ENCODE measurements at regions not wholly inside any gene's neighbourhood (a gene's known extent, or its start where the extent isn't known, plus 50 kb on each side); places are given as distances from the start of the nearest gene placed in this dataset.

- TF ChIP-seq EZH2 (IDR thresholded peaks at IDR 0.05; ENCODE audit: borderline replicate concordance, low read depth, low read length, severe bottlenecking) = no peak
- TF ChIP-seq, protein P1, sequence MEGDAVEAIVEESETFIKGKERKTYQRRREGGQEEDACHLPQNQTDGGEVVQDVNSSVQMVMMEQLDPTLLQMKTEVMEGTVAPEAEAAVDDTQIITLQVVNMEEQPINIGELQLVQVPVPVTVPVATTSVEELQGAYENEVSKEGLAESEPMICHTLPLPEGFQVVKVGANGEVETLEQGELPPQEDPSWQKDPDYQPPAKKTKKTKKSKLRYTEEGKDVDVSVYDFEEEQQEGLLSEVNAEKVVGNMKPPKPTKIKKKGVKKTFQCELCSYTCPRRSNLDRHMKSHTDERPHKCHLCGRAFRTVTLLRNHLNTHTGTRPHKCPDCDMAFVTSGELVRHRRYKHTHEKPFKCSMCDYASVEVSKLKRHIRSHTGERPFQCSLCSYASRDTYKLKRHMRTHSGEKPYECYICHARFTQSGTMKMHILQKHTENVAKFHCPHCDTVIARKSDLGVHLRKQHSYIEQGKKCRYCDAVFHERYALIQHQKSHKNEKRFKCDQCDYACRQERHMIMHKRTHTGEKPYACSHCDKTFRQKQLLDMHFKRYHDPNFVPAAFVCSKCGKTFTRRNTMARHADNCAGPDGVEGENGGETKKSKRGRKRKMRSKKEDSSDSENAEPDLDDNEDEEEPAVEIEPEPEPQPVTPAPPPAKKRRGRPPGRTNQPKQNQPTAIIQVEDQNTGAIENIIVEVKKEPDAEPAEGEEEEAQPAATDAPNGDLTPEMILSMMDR (IDR thresholded peaks at IDR 0.05; ENCODE audit: borderline replicate concordance, extremely low read depth, low read length, poor library complexity, severe bottlenecking) = no peak
- Histone ChIP-seq H3K27me3 (ENCODE audit: insufficient read depth, low read length, poor library complexity) (no peaks in the 10 kb centered on the region), H3K27ac (ENCODE audit: low read length) (no peak overlapping the region), H3K4me2 (ENCODE audit: insufficient read depth, low read length) (no peak overlapping the region), H2AFZ (ENCODE audit: low read depth, low read length) (no peak overlapping the region), H3K4me3 (ENCODE audit: low read depth in 1 of 2, low read length in 2 of 2) (no peak overlapping the region), H3K9me3 (ENCODE audit: insufficient read depth, low read length, severe bottlenecking) (no peaks in the 10 kb centered on the region), H4K20me1 (ENCODE audit: insufficient read depth, low read length) (no peaks in the 10 kb centered on the region), H3K4me1 (ENCODE audit: insufficient read depth, low read length) (no peaks in the 10 kb centered on the region), H3K79me2 (ENCODE audit: insufficient read depth, low read length) (no peaks in the 10 kb centered on the region), H3K9ac (ENCODE audit: low read depth, low read length) (no peak overlapping the region), H3K36me3 (ENCODE audit: insufficient read depth, low read length) (no peaks in the 10 kb centered on the region)
- no peak for ATAC-seq (ENCODE audit: insufficient read depth, low read depth)
- no peak for DNase-seq
Measured at GRCh38 chr5:3194271-3194670, 401.4 kb upstream of the IRX1 start.

- no peak for ATAC-seq (ENCODE audit: insufficient read depth, low read depth)
- no peaks in the 10 kb centered on the region for H3K36me3 ChIP-seq (ENCODE audit: insufficient read depth, low read length)
- no peaks in the 10 kb centered on the region for H4K20me1 ChIP-seq (ENCODE audit: insufficient read depth, low read length)
- TF ChIP-seq, protein P1 (IDR thresholded peaks at IDR 0.05; ENCODE audit: borderline replicate concordance, extremely low read depth, low read length, poor library complexity, severe bottlenecking) = no peak
- TF ChIP-seq EZH2 (IDR thresholded peaks at IDR 0.05; ENCODE audit: borderline replicate concordance, low read depth, low read length, severe bottlenecking) = no peak
- no peak overlapping the region for H3K4me2 ChIP-seq (ENCODE audit: insufficient read depth, low read length)
- no peaks in the 10 kb centered on the region for H3K79me2 ChIP-seq (ENCODE audit: insufficient read depth, low read length)
- H2AFZ ChIP-seq (ENCODE audit: low read depth, low read length) = peak overlapping the region; percentile 13; the same call in 1 of the 2 replicates
- no peak overlapping the region for H3K9ac ChIP-seq (ENCODE audit: low read depth, low read length)
- no peak overlapping the region for H3K4me3 ChIP-seq (ENCODE audit: low read depth in 1 of 2, low read length in 2 of 2)
- H3K4me1 ChIP-seq (ENCODE audit: insufficient read depth, low read length) = no peaks in the 10 kb centered on the region
- no peaks in the 10 kb centered on the region for H3K9me3 ChIP-seq (ENCODE audit: insufficient read depth, low read length, severe bottlenecking)
- H3K27me3 ChIP-seq (ENCODE audit: insufficient read depth, low read length, poor library complexity) = no peaks in the 10 kb centered on the region
- H3K27ac ChIP-seq (ENCODE audit: low read length) = no peak overlapping the region
- DNase-seq = no peak
Measured at GRCh38 chr5:3191585-3191984, 404.0 kb upstream of the IRX1 start.

DNA sequence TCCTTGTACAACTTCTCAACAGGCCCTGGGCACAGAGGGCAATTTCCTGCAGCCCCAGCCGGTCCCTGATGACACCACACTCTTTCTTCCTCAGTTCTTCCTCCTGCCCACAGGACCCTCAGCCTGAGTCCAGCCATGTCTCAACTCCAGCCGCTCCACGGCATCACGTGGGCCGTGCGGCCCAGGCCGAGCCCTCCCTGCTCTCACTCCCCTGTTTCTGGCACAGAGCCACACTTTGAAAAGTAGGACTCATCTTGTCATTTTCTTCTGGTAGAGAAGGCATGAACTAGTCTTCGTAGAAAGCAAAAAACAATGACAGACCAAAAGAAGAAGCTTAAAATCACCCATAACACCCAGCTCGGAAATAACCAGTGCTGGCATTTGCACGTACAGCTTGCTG, 404.7 kb upstream of the IRX1 start:
- Histone ChIP-seq H3K36me3 (ENCODE audit: insufficient read depth, low read length) (no peaks in the 10 kb centered on the region), H3K27me3 (ENCODE audit: insufficient read depth, low read length, poor library complexity) (no peaks in the 10 kb centered on the region), H3K9me3 (ENCODE audit: insufficient read depth, low read length, severe bottlenecking) (no peaks in the 10 kb centered on the region), H3K27ac (ENCODE audit: low read length) (no peak overlapping the region), H3K4me2 (ENCODE audit: insufficient read depth, low read length) (no peak overlapping the region), H3K79me2 (ENCODE audit: insufficient read depth, low read length) (no peaks in the 10 kb centered on the region), H4K20me1 (ENCODE audit: insufficient read depth, low read length) (no peaks in the 10 kb centered on the region), H3K4me3 (ENCODE audit: low read depth in 1 of 2, low read length in 2 of 2) (no peak overlapping the region), H3K4me1 (ENCODE audit: insufficient read depth, low read length) (no peaks in the 10 kb centered on the region), H2AFZ (ENCODE audit: low read depth, low read length) (0 out of 2 replicates have a peak overlapping the region, but pooled peaks have one; percentile 14), H3K9ac (ENCODE audit: low read depth, low read length) (no peak overlapping the region)
- no peak for ATAC-seq (ENCODE audit: insufficient read depth, low read depth)
- DNase-seq = no peak
- no peak for TF ChIP-seq EZH2 (IDR thresholded peaks at IDR 0.05; ENCODE audit: borderline replicate concordance, low read depth, low read length, severe bottlenecking)
- TF ChIP-seq, protein P1 (IDR thresholded peaks at IDR 0.05; ENCODE audit: borderline replicate concordance, extremely low read depth, low read length, poor library complexity, severe bottlenecking) = no peak

- Histone ChIP-seq H3K27me3 (ENCODE audit: insufficient read depth, low read length, poor library complexity) (no peaks in the 10 kb centered on the region), H3K4me3 (ENCODE audit: low read depth in 1 of 2, low read length in 2 of 2) (no peak overlapping the region), H3K4me2 (ENCODE audit: insufficient read depth, low read length) (no peak overlapping the region), H3K9ac (ENCODE audit: low read depth, low read length) (no peak overlapping the region), H4K20me1 (ENCODE audit: insufficient read depth, low read length) (no peaks in the 10 kb centered on the region), H3K9me3 (ENCODE audit: insufficient read depth, low read length, severe bottlenecking) (no peaks in the 10 kb centered on the region), H3K79me2 (ENCODE audit: insufficient read depth, low read length) (no peaks in the 10 kb centered on the region), H3K4me1 (ENCODE audit: insufficient read depth, low read length) (no peaks in the 10 kb centered on the region), H3K27ac (ENCODE audit: low read length) (no peak overlapping the region), H3K36me3 (ENCODE audit: insufficient read depth, low read length) (no peaks in the 10 kb centered on the region), H2AFZ (ENCODE audit: low read depth, low read length) (no peak overlapping the region)
- no peak for ATAC-seq (ENCODE audit: insufficient read depth, low read depth)
- DNase-seq = no peak
- TF ChIP-seq EZH2 (IDR thresholded peaks at IDR 0.05; ENCODE audit: borderline replicate concordance, low read depth, low read length, severe bottlenecking) = no peak
- TF ChIP-seq, protein P1 (IDR thresholded peaks at IDR 0.05; ENCODE audit: borderline replicate concordance, extremely low read depth, low read length, poor library complexity, severe bottlenecking) = no peak
Measured at GRCh38 chr5:3190433-3190832, 405.2 kb upstream of the IRX1 start.

Measured in DND-41 (cell line).